Astrocyte (in vitro differentiated cells and primary cell): ENCODE measurements at regions not wholly inside any gene's neighbourhood (a gene's known extent, or its start where the extent isn't known, plus 50 kb on each side); places are given as distances from the start of the nearest gene placed in this dataset.

ENCODE experiments used
- EZH2 ChIP-seq: IDR thresholded peaks from 2 replicates; pipeline ENCODE4 v1.6.1; 2012; ENCODE audit warnings: mild to moderate bottlenecking, low read length, inconsistent platforms; ENCODE audit not compliant: insufficient read depth
- TF ChIP-seq, protein P1 (sequence below): IDR thresholded peaks from 2 replicates; pipeline ENCODE4 v1.5.1; 2011; ENCODE audit warnings: low read depth, mild to moderate bottlenecking, inconsistent platforms, low read length, moderate library complexity; ENCODE audit not compliant: insufficient read depth

DNA sequence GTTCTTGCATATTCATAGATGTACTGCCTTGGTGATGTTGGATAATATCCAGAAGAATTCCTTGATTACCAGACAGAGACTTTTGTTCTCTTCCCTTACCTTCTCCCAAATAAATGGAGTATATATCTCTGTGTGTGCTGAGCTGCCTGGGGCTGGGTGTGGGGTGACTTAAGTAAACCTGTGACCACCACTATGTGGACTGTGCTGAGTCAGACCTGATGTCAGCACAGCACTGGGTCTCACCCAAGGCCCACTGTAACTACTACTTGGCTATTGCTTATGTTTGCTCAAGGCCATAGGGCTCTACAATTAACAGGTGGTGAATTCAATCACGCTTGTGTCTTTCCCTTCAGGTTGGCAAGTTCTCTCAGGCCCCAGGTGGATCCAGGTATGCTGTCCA is 145.7 kb upstream of the MDGA2 start:
- TF ChIP-seq, protein P1, sequence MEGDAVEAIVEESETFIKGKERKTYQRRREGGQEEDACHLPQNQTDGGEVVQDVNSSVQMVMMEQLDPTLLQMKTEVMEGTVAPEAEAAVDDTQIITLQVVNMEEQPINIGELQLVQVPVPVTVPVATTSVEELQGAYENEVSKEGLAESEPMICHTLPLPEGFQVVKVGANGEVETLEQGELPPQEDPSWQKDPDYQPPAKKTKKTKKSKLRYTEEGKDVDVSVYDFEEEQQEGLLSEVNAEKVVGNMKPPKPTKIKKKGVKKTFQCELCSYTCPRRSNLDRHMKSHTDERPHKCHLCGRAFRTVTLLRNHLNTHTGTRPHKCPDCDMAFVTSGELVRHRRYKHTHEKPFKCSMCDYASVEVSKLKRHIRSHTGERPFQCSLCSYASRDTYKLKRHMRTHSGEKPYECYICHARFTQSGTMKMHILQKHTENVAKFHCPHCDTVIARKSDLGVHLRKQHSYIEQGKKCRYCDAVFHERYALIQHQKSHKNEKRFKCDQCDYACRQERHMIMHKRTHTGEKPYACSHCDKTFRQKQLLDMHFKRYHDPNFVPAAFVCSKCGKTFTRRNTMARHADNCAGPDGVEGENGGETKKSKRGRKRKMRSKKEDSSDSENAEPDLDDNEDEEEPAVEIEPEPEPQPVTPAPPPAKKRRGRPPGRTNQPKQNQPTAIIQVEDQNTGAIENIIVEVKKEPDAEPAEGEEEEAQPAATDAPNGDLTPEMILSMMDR: no peak
- TF ChIP-seq EZH2: no peak
